NCI-H2196 (cell line): ENCODE measurements at regions not wholly inside any gene's neighbourhood (a gene's known extent, or its start where the extent isn't known, plus 50 kb on each side); places are given as distances from the start of the nearest gene placed in this dataset.
"Not testable (repeated sequence)": the region's sequence is repeated elsewhere in the genome, so short reads cannot be mapped to it uniquely, and the experiment has no call there.

ENCODE experiments used
- DNase-seq: peaks from one replicate; lab custom pipeline; 2025; ENCODE audit not compliant: unreplicated experiment; lab: John Stamatoyannopoulos, UW

- no peak for DNase-seq
Observed at GRCh38 chr11:95652002-95652472, 137.5 kb downstream of the FAM76B start.

- no peak for DNase-seq
Observed at GRCh38 chr11:95650276-95650675, 139.3 kb downstream of the FAM76B start.

- DNase-seq, result no peak
Observed at GRCh38 chr11:95647871-95648270, 141.7 kb downstream of the FAM76B start.

- DNase-seq, result no peak
Observed at GRCh38 chr11:95647355-95647754, 142.2 kb downstream of the FAM76B start.

- no peak for DNase-seq
Observed at GRCh38 chr11:95641495-95641894, 148.1 kb downstream of the FAM76B start.

GRCh38 chr11:95638501-95638900, 151.1 kb downstream of the FAM76B start:
- no peak for DNase-seq

- DNase-seq, result no peak
Observed at GRCh38 chr11:95625164-95625900, 164.2 kb downstream of the FAM76B start.

- DNase-seq, result no peak
Observed at GRCh38 chr11:95616256-95616804, 173.3 kb downstream of the FAM76B start.

GRCh38 chr11:95611827-95612226, 177.8 kb downstream of the FAM76B start:
- no peak for DNase-seq

GRCh38 chr11:95610185-95610584, 179.4 kb downstream of the FAM76B start:
- DNase-seq, result not testable (repeated sequence)

GRCh38 chr11:95608093-95608492, 181.5 kb downstream of the FAM76B start:
- no peak for DNase-seq

GRCh38 chr11:95606824-95607223, 182.8 kb downstream of the FAM76B start:
- no peak for DNase-seq

GRCh38 chr11:95605271-95605940, 184.2 kb downstream of the FAM76B start:
- DNase-seq, result no peak

GRCh38 chr11:95599959-95600586, 189.5 kb downstream of the FAM76B start:
- no peak for DNase-seq

- no peak for DNase-seq
Observed at GRCh38 chr11:95595973-95596489, 193.6 kb downstream of the FAM76B start.

- DNase-seq, result no peak
Observed at GRCh38 chr11:95595541-95595940, 194.0 kb downstream of the FAM76B start.

GRCh38 chr11:95593111-95593510, 196.5 kb downstream of the FAM76B start:
- no peak for DNase-seq

GRCh38 chr11:95592471-95592870, 197.1 kb downstream of the FAM76B start:
- DNase-seq, result no peak

GRCh38 chr11:95589893-95590612, 199.5 kb downstream of the FAM76B start:
- DNase-seq, result no peak

- no peak for DNase-seq
Observed at GRCh38 chr11:95588821-95589220, 200.8 kb downstream of the FAM76B start.

- no peak for DNase-seq
Observed at GRCh38 chr11:95586661-95587060, 202.9 kb downstream of the FAM76B start.
